ENCODE measurements at regions not wholly inside any gene's neighbourhood (a gene's known extent, or its start where the extent isn't known, plus 50 kb on each side); places are given as distances from the start of the nearest gene placed in this dataset.
"Not testable (repeated sequence)": the region's sequence is repeated elsewhere in the genome, so short reads cannot be mapped to it uniquely, and the experiment has no call there.

- no peak for DNase-seq (ENCODE audit: extremely low spot score, unreplicated experiment)
- Mint-ChIP-seq H3K27me3 (ENCODE audit: unreplicated experiment) (no peaks in the 10 kb centered on the region), H3K4me3 (ENCODE audit: unreplicated experiment) (no peak overlapping the region), H3K36me3 (ENCODE audit: unreplicated experiment) (no peaks in the 10 kb centered on the region), H3K27ac (ENCODE audit: unreplicated experiment) (no peak overlapping the region), H3K4me1 (ENCODE audit: unreplicated experiment) (no peaks in the 10 kb centered on the region), H3K9me3 (ENCODE audit: unreplicated experiment) (no peaks in the 10 kb centered on the region)
- TF ChIP-seq CTCF (IDR thresholded peaks at IDR 0.05) = no peak
Observed at GRCh38 chr5:145661737-145662485, 173.2 kb downstream of the PRELID2 start.

GRCh38 chr5:145660897-145661640 is 174.1 kb downstream of the PRELID2 start:
- Mint-ChIP-seq H3K27me3 (ENCODE audit: unreplicated experiment) (no peaks in the 10 kb centered on the region), H3K9me3 (ENCODE audit: unreplicated experiment) (peaks cover under 1% of the 10 kb centered on the region), H3K27ac (ENCODE audit: unreplicated experiment) (no peak overlapping the region), H3K4me3 (ENCODE audit: unreplicated experiment) (no peak overlapping the region), H3K36me3 (ENCODE audit: unreplicated experiment) (no peaks in the 10 kb centered on the region), H3K4me1 (ENCODE audit: unreplicated experiment) (no peaks in the 10 kb centered on the region)
- TF ChIP-seq CTCF (IDR thresholded peaks at IDR 0.05) = no peak
- DNase-seq (ENCODE audit: extremely low spot score, unreplicated experiment) = no peak

- no peaks in the 10 kb centered on the region for H3K36me3 Mint-ChIP-seq (ENCODE audit: unreplicated experiment)
- DNase-seq (ENCODE audit: extremely low spot score, unreplicated experiment) = no peak
- no peak overlapping the region for H3K27ac Mint-ChIP-seq (ENCODE audit: unreplicated experiment)
Observed at GRCh38 chr5:145658435-145658834, 176.7 kb downstream of the PRELID2 start.

GRCh38 chr5:145652700-145653099 is 182.4 kb downstream of the PRELID2 start:
- DNase-seq (ENCODE audit: extremely low spot score, unreplicated experiment); H3K4me1 Mint-ChIP-seq (ENCODE audit: unreplicated experiment); H3K27me3 Mint-ChIP-seq (ENCODE audit: unreplicated experiment); H3K36me3 Mint-ChIP-seq (ENCODE audit: unreplicated experiment); H3K27ac Mint-ChIP-seq (ENCODE audit: unreplicated experiment); H3K4me3 Mint-ChIP-seq (ENCODE audit: unreplicated experiment): not testable (repeated sequence)
- peaks cover 27% of the 10 kb centered on the region for H3K9me3 Mint-ChIP-seq (ENCODE audit: unreplicated experiment)

More at GRCh38 chr5:145658435-145658834, 176.7 kb downstream of the PRELID2 start:
- Mint-ChIP-seq H3K9me3 (ENCODE audit: unreplicated experiment) (peaks cover 16% of the 10 kb centered on the region), H3K4me1 (ENCODE audit: unreplicated experiment) (no peaks in the 10 kb centered on the region), H3K27me3 (ENCODE audit: unreplicated experiment) (no peaks in the 10 kb centered on the region), H3K4me3 (ENCODE audit: unreplicated experiment) (no peak overlapping the region)
- no peak for TF ChIP-seq CTCF (IDR thresholded peaks at IDR 0.05)

GRCh38 chr5:145647137-145647536 is 188.0 kb downstream of the PRELID2 start:
- not testable (repeated sequence) for H3K4me1 Mint-ChIP-seq (ENCODE audit: unreplicated experiment); H3K27ac Mint-ChIP-seq (ENCODE audit: unreplicated experiment); DNase-seq (ENCODE audit: extremely low spot score, unreplicated experiment); H3K27me3 Mint-ChIP-seq (ENCODE audit: unreplicated experiment); H3K4me3 Mint-ChIP-seq (ENCODE audit: unreplicated experiment); H3K36me3 Mint-ChIP-seq (ENCODE audit: unreplicated experiment)
- H3K9me3 Mint-ChIP-seq (ENCODE audit: unreplicated experiment) = peaks cover 21% of the 10 kb centered on the region

GRCh38 chr5:145643214-145643613 is 191.9 kb downstream of the PRELID2 start:
- H3K36me3 Mint-ChIP-seq (ENCODE audit: unreplicated experiment); H3K4me3 Mint-ChIP-seq (ENCODE audit: unreplicated experiment); DNase-seq (ENCODE audit: extremely low spot score, unreplicated experiment); H3K27me3 Mint-ChIP-seq (ENCODE audit: unreplicated experiment); H3K4me1 Mint-ChIP-seq (ENCODE audit: unreplicated experiment); H3K27ac Mint-ChIP-seq (ENCODE audit: unreplicated experiment): not testable (repeated sequence)
- H3K9me3 Mint-ChIP-seq (ENCODE audit: unreplicated experiment) = peaks cover 19% of the 10 kb centered on the region
